ENCODE measurements at regions not wholly inside any gene's neighbourhood (a gene's known extent, or its start where the extent isn't known, plus 50 kb on each side); places are given as distances from the start of the nearest gene placed in this dataset.
A peak's percentile ranks its signal among the peaks of the same experiment; 100 is the strongest.

GRCh38 chr5:128667152-128667551, 129.1 kb upstream of the FBN2 start:
- no peaks in the 10 kb centered on the region for H3K9me3 ChIP-seq (ENCODE audit: severe bottlenecking)
- no peak overlapping the region for H3K27ac ChIP-seq
- H3K27me3 ChIP-seq (ENCODE audit: insufficient read depth, low read depth, severe bottlenecking), result no peaks in the 10 kb centered on the region
- no peak for DNase-seq
- no peak overlapping the region for H3K4me3 ChIP-seq (ENCODE audit: low read depth, low read length)
- peak; percentile 29; the same call in 1 of the 2 replicates for TF ChIP-seq CTCF (IDR thresholded peaks at IDR 0.05; ENCODE audit: low read depth, low read length)
- no peaks in the 10 kb centered on the region for H3K36me3 ChIP-seq

DNA sequence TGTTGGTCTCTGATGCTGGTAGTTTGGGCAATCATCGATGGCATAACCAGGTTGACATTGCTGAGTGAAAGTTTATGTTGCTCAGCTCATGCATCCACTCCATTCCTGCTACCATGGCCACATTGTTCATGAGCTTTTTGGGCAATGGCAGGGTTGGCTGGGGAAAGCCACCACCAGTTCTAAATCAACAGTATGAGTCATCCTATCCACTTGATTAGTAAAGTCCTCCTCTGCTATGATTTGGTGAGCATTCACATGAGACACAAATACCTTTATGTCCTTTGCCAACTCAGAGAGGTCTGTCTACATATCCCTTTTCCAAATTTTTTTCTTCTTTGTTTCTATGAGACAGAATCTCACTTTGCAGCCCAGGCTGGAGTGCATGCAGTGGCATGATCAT, 129.7 kb upstream of the FBN2 start:
- TF ChIP-seq CTCF (IDR thresholded peaks at IDR 0.05; ENCODE audit: low read depth, low read length), result no peak
- Histone ChIP-seq H3K9me3 (ENCODE audit: severe bottlenecking) (no peaks in the 10 kb centered on the region), H3K36me3 (no peaks in the 10 kb centered on the region), H3K4me3 (ENCODE audit: low read depth, low read length) (no peak overlapping the region), H3K27me3 (ENCODE audit: insufficient read depth, low read depth, severe bottlenecking) (no peaks in the 10 kb centered on the region), H3K27ac (no peak overlapping the region)
- DNase-seq, result no peak

DNA sequence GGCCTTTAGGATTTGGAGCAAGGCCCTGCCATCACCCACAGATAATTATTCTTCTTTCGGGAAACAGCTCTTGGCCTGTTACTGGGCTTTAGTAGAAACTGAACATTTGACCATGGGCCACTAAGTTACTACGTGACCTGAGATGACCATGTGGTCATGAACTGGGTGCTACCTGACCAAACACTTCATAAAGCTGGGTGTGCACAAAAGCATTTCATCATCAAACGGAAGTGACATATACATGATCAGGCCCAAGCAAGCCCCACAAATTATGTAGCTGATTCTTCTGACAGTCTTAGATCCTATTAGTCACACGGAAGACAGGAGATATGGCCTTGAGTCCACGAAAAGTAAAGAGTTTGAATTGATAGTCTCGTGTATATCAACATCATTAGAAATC, 130.9 kb upstream of the FBN2 start:
- H3K4me3 ChIP-seq (ENCODE audit: low read depth, low read length), result no peak overlapping the region
- H3K36me3 ChIP-seq, result no peaks in the 10 kb centered on the region
- DNase-seq, result no peak
- H3K9me3 ChIP-seq (ENCODE audit: severe bottlenecking), result no peaks in the 10 kb centered on the region
- TF ChIP-seq CTCF (IDR thresholded peaks at IDR 0.05; ENCODE audit: low read depth, low read length), result no peak
- H3K27ac ChIP-seq, result no peak overlapping the region
- no peaks in the 10 kb centered on the region for H3K27me3 ChIP-seq (ENCODE audit: insufficient read depth, low read depth, severe bottlenecking)

GRCh38 chr5:128669803-128670202, 131.8 kb upstream of the FBN2 start:
- no peak overlapping the region for H3K4me3 ChIP-seq (ENCODE audit: low read depth, low read length)
- no peak overlapping the region for H3K27ac ChIP-seq
- no peaks in the 10 kb centered on the region for H3K27me3 ChIP-seq (ENCODE audit: insufficient read depth, low read depth, severe bottlenecking)
- no peak for TF ChIP-seq CTCF (IDR thresholded peaks at IDR 0.05; ENCODE audit: low read depth, low read length)
- H3K9me3 ChIP-seq (ENCODE audit: severe bottlenecking), result no peaks in the 10 kb centered on the region
- no peak for DNase-seq
- H3K36me3 ChIP-seq, result no peaks in the 10 kb centered on the region

DNA sequence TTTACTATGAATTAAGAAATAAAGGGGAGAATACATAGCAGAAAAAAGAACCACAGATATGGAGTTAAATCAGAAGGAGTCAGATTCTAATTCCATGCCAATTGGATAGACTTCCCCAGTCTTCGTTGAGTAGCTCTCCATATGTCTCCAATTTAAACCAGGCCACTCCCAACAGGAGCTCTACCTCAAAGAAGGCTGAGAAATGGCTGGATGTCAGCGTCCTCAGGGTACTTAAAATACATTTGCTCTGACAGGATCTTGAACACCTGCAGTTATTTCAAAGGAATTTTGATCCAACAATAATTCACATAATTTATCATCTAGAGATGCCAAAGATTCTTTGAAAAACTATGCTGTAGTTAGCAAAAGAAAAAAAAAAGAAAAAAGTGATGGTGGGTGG, 133.9 kb upstream of the FBN2 start:
- DNase-seq, result no peak
- H3K36me3 ChIP-seq, result no peaks in the 10 kb centered on the region
- H3K27me3 ChIP-seq (ENCODE audit: insufficient read depth, low read depth, severe bottlenecking), result no peaks in the 10 kb centered on the region
- H3K27ac ChIP-seq, result no peak overlapping the region
- no peak for TF ChIP-seq CTCF (IDR thresholded peaks at IDR 0.05; ENCODE audit: low read depth, low read length)
- H3K4me3 ChIP-seq (ENCODE audit: low read depth, low read length), result no peak overlapping the region
- no peaks in the 10 kb centered on the region for H3K9me3 ChIP-seq (ENCODE audit: severe bottlenecking)

DNA sequence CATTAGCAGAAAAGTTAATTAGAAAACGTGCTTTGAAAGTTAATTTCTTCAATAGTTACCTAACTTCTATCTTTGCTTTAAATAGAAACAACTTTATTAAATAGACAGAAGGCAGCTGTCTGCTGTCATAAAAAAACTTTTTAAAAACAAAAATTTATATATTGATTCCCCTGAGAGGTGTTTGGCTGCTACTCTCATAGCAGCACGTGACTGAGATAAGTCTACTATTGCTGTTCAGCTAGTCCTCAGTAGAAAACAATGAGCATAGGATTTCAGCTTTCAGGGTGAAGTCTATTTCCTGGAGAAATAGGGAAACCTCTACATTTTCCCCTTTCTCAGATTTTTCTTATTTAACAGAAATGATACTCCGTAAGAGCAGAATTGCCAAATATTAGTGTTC, 135.0 kb upstream of the FBN2 start:
- no peaks in the 10 kb centered on the region for H3K9me3 ChIP-seq (ENCODE audit: severe bottlenecking)
- H3K27ac ChIP-seq, result no peak overlapping the region
- no peaks in the 10 kb centered on the region for H3K36me3 ChIP-seq
- no peaks in the 10 kb centered on the region for H3K27me3 ChIP-seq (ENCODE audit: insufficient read depth, low read depth, severe bottlenecking)
- no peak for DNase-seq
- no peak for TF ChIP-seq CTCF (IDR thresholded peaks at IDR 0.05; ENCODE audit: low read depth, low read length)
- H3K4me3 ChIP-seq (ENCODE audit: low read depth, low read length), result no peak overlapping the region
